ENCODE measurements at regions not wholly inside any gene's neighbourhood (a gene's known extent, or its start where the extent isn't known, plus 50 kb on each side); places are given as distances from the start of the nearest gene placed in this dataset.

DNA sequence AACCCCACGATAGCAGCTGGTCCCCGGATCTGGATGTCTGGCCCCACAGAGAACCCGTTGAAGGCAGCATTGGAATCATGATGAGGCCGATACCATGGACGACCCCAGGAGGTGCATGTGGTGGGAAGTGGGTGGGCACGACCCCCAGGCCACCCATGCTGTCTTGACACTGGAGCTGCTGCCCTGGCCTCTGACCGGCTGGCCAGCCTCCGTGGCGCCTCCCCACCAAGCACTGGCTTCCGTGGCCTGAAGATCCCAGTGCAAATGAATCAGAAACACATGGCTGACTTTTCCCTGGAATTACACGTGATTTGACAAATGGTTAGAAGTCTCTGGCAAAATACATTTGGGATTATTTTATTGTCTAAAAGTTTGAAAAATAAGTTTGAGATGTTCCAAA is 259.0 kb upstream of the IRX1 start:
- no peaks in the 10 kb centered on the region for H3K4me1 ChIP-seq
- DNase-seq (ENCODE audit: low spot score in 2 of 2) = no peak
- TF ChIP-seq EP300 (IDR thresholded peaks at IDR 0.05) (no peak), POLR2A (IDR thresholded peaks at IDR 0.05) (no peak), CTCF (IDR thresholded peaks at IDR 0.05) (no peak)
- peaks cover 0 to 4% (median 0%) of the 10 kb centered on the region in 4 donors for H3K9me3 ChIP-seq
- no peaks in the 10 kb centered on the region for H3K27me3 ChIP-seq
- WGBS, 2 donors = 63 to 69% methylated on average over 9 to 11 of the region's 11 CpGs
- no peak overlapping the region for H3K4me3 ChIP-seq
- no peak overlapping the region for H3K27ac ChIP-seq
- H3K36me3 ChIP-seq = no peaks in the 10 kb centered on the region

GRCh38 chr5:3335301-3335700 is 260.3 kb upstream of the IRX1 start:
- Histone ChIP-seq H3K4me3 (no peak overlapping the region), H3K27ac (no peak overlapping the region), H3K36me3 (no peaks in the 10 kb centered on the region), H3K4me1 (no peaks in the 10 kb centered on the region), H3K27me3 (no peaks in the 10 kb centered on the region), H3K9me3 (peaks cover 0 to 6% (median 0%) of the 10 kb centered on the region in 4 donors)
- DNase-seq (ENCODE audit: low spot score in 2 of 2) = no peak
- 87% methylated on average over 8 to 11 of the region's 12 CpGs for WGBS, 2 donors
- TF ChIP-seq CTCF (IDR thresholded peaks at IDR 0.05) (no peak), POLR2A (IDR thresholded peaks at IDR 0.05) (no peak), EP300 (IDR thresholded peaks at IDR 0.05) (no peak)

GRCh38 chr5:3333836-3334235 is 261.8 kb upstream of the IRX1 start:
- Histone ChIP-seq H3K27ac (no peak overlapping the region), H3K36me3 (no peaks in the 10 kb centered on the region), H3K27me3 (no peaks in the 10 kb centered on the region), H3K9me3 (peaks cover 0 to 10% (median 0%) of the 10 kb centered on the region in 4 donors), H3K4me1 (no peaks in the 10 kb centered on the region), H3K4me3 (no peak overlapping the region)
- DNase-seq (ENCODE audit: low spot score in 2 of 2) = no peak
- 79 to 81% methylated on average over 7 to 8 of the region's 8 CpGs for WGBS, 2 donors
- TF ChIP-seq CTCF (IDR thresholded peaks at IDR 0.05) (no peak), EP300 (IDR thresholded peaks at IDR 0.05) (no peak), POLR2A (IDR thresholded peaks at IDR 0.05) (no peak)

- DNase-seq (ENCODE audit: low spot score in 2 of 2) = no peak
- Histone ChIP-seq H3K27ac (no peak overlapping the region), H3K4me1 (no peaks in the 10 kb centered on the region), H3K36me3 (no peaks in the 10 kb centered on the region), H3K9me3 (peaks cover 0 to 10% (median 0%) of the 10 kb centered on the region in 4 donors), H3K27me3 (no peaks in the 10 kb centered on the region), H3K4me3 (no peak overlapping the region)
- WGBS, 2 donors = 91 to 92% methylated on average over 9 of the region's 9 CpGs
- no peak for TF ChIP-seq EP300 (IDR thresholded peaks at IDR 0.05)
- no peak for TF ChIP-seq POLR2A (IDR thresholded peaks at IDR 0.05)
- TF ChIP-seq CTCF (IDR thresholded peaks at IDR 0.05) = no peak
These were observed 262.5 kb upstream of the IRX1 start for GRCh38 chr5:3333105-3333504.

- no peak for DNase-seq (ENCODE audit: low spot score in 2 of 2)
These were observed 263.8 kb upstream of the IRX1 start for GRCh38 chr5:3331819-3332218.

More at GRCh38 chr5:3331819-3332218, 263.8 kb upstream of the IRX1 start:
- H3K36me3 ChIP-seq = no peaks in the 10 kb centered on the region
- no peaks in the 10 kb centered on the region for H3K4me1 ChIP-seq
- H3K27ac ChIP-seq = no peak overlapping the region
- peaks cover 0 to 10% (median 0%) of the 10 kb centered on the region in 4 donors for H3K9me3 ChIP-seq
- 92 to 97% methylated on average over 2 to 4 of the region's 6 CpGs for WGBS, 2 donors
- TF ChIP-seq EP300 (IDR thresholded peaks at IDR 0.05) (no peak), POLR2A (IDR thresholded peaks at IDR 0.05) (no peak), CTCF (IDR thresholded peaks at IDR 0.05) (no peak)
- no peaks in the 10 kb centered on the region for H3K27me3 ChIP-seq
- no peak overlapping the region for H3K4me3 ChIP-seq

Data from tibial nerve (tissue), 4 donors.